ENCODE measurements at regions not wholly inside any gene's neighbourhood (a gene's known extent, or its start where the extent isn't known, plus 50 kb on each side); places are given as distances from the start of the nearest gene placed in this dataset.

DNA sequence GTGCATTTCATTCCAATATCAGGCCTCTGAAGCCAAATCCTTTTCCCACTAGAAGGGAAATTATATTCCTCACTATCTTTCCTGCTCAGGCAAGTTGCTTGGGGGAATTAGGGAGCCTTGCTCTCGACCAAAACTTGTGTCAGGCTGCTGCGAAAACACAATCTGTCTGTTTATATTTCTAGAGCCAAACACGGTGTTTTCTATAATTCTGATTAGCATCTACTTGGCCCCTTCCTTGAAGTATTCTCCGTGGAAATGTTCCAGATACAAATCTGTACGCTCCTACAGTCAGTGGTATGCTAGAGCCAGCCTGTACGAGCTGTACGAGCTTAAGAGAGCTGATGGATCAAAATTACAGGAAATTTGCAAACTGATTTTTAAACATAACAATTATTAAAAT is 299.3 kb upstream of the SALL1 start:
- no peak for DNase-seq

- DNase-seq = no peak
Observed at GRCh38 chr16:51449441-51449840, 298.4 kb upstream of the SALL1 start.

- no peak for DNase-seq
Observed at GRCh38 chr16:51445250-51445649, 294.2 kb upstream of the SALL1 start.

DNA sequence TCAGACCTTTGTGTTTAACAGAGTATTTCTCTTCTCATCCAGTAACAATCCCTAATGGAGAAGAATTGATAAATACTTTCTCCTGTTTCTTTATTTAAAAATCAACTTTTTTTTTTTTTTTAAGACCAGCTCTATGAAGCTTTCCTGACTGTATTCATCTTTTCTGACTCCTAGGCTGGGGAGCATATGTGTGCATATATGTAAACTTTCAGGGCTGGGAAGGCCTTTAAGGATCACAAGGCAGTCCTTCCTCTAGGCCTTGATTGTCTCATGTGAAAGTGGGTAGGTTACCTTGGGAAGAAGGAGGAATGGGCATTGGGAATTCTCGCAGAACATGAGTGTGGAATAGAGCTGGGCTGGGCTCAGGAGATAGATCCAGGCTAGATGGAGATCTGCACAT is 292.9 kb upstream of the SALL1 start:
- no peak for DNase-seq

DNA sequence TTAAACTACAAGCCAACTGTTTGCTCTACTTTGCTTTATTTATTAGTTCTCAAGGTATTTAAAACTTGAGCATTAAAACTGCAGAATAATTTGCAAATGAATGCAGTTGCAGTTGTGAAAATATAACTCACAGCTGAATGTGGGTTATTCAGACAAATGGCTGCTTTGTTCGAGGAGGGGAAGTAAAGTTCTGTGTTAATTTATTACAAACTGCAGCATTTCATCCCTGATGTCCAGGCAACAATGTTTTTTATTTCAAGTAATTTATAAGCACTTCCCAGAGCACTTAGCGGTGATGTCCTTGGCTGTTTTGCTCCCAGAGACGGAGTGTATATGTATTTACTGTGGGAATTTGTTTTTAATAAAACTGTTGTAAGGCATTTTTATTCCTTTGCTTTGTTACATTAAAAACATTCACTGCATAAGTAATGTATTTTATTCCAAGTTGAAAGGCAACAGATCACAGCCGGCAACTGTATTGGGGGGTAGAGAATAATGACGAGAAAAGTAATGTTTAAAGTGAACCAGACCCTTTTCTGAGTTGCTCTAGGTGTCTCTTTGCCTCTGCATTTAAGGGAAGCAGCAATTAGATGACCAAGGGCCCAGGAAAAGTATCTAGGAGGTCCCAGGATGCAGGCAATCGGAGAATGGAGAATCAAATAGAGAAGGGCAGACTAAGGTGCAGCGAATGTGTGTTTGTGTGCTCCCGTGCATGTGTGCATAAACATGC is 291.2 kb upstream of the SALL1 start:
- no peak for DNase-seq

GRCh38 chr16:51440131-51440889 is 289.2 kb upstream of the SALL1 start:
- no peak for DNase-seq

GRCh38 chr16:51439271-51439670 is 288.2 kb upstream of the SALL1 start:
- no peak for DNase-seq

GRCh38 chr16:51436742-51437141 is 285.7 kb upstream of the SALL1 start:
- no peak for DNase-seq

- DNase-seq = no peak
Observed at GRCh38 chr16:51434567-51435198, 283.6 kb upstream of the SALL1 start.

- DNase-seq = no peak
Observed at GRCh38 chr16:51433599-51433998, 282.5 kb upstream of the SALL1 start.

DNA sequence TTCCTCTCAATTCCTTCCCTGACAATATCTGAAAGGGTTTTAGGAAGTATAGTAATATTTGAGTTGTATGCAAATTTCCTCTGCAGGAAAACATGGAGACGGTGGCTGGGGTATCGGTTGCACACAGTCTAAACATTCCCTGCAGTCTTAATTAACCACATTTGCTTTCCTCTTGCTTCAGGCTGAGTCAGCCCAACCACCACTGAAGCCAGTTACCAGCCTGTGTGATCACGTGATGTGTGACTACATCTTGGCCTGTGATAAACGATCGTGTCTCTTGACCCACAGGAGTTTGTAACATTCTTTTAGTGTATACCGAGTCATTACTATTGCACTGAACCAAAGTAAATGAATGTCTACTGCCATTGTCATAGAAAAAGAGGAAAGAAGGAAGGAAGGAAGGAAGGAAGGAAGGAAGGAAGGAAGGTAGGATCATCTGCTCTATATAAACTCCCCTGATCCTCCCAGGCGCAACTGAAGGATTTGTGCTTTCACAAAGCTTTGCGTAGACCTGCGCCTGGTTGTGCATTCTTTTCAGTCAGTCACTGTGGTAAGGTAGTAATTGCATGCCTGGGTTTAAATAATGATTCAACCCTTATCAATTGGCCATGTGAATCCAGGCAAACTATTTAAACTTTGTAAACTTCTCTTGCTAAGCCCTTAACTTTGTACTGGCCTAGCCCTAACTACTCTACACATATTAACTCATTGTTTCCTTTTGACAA is 280.6 kb upstream of the SALL1 start:
- DNase-seq = no peak

- DNase-seq = no peak
Observed at GRCh38 chr16:51430716-51431369, 279.8 kb upstream of the SALL1 start.

DNA sequence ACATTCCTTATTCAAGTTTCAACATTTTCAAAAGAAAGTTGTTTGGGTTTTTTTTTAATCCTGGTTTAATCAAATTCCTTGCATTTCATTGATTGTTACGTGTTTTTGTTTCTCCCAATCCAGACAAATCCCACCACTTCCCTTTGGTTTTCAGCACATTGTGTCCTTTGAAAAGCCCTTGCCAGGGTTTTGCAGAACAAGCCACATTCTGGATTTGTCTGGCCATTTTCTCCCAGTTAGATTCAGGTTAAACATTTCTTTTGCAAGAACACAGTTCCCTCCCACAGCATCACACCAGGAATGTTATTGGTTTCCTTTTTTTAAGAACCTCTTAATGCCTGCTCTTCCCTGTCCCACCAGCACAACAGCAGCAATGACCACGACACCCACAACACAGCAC is 278.0 kb upstream of the SALL1 start:
- no peak for DNase-seq

- no peak for DNase-seq
Observed at GRCh38 chr16:51427085-51427484, 276.0 kb upstream of the SALL1 start.

DNA sequence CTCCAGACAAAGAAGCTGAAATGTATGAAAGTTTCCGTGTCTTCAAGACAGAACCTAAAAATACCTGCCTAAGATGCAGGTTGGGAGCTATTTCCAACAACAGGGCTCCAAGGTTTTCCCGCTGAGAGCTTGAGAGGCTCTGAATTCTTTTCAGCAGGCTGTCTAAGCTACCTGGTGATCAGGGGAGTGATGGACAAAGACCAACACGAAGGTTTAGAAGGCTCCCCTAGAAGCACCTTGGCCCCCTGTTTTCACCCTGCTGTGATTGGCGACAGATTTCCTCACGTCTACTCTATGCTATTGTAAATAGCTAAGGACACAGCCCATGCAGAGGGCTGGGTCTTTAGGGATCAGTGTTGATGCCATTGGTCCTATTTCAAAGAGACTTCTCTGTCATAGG is 275.2 kb upstream of the SALL1 start:
- no peak for DNase-seq

DNA sequence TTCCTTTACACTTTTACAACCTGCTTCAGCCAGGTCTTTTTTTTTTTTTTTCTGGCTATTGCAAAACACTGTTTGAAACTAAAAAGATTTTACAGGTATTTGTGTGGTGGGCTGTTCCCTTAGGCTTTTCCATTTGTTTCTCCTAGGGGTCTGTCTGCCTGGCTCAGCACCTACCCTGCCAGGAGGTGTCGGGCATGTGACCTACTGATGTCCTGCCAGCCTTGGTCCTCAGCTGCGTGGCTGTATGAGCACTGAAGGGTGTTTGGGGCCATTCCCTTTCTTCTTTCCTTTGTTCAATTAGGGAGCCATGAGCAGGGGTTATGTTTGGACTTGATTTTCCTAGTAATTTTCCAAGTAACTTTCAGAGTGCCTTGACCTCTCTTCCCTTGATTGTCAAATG is 269.2 kb upstream of the SALL1 start:
- no peak for DNase-seq

DNA sequence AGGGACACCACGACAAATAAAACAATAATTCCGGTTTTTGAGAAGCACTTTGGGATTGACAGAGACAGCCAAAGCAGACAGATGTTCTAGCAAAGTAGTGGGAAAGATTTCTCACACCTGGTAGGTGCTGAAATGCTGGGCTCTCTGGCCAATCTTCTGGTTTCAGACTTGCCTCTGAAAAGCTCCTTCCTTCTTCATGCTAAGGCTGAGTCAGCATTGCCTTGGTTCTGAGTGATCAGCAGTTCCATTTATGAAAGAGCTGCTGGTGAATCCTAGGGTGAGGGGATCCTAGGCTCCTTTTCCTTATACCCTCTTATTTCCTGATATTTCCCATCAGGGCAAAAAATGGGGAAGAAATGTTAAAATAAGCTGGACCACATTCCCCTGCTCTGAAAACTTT is 268.7 kb upstream of the SALL1 start:
- no peak for DNase-seq

- no peak for DNase-seq
Observed at GRCh38 chr16:51418258-51418657, 267.2 kb upstream of the SALL1 start.

- no peak for DNase-seq
Observed at GRCh38 chr16:51416926-51417325, 265.9 kb upstream of the SALL1 start.

DNA sequence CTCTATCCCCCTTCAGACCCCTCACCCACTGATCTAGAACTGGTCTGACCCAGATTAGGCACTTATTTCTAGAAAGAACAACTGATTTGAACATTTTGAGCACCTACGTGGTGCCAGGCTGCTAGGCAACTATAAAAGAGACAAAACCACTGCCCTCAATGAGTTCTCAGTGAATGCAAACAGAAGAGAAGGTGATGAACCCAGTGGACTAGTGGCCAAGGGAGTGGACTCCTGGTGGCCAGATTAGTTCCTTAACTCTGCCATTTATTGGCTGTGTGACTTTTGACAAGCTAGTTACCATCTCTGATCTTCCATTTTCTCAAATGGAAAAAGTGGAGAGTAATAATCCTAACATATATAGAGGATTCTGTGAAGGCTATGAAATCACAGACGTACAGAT is 259.1 kb upstream of the SALL1 start:
- no peak for DNase-seq

GRCh38 chr16:51409001-51409675 is 258.1 kb upstream of the SALL1 start:
- DNase-seq = no peak

- DNase-seq = no peak
Observed at GRCh38 chr16:51408357-51408756, 257.3 kb upstream of the SALL1 start.

Measured in activated CD8-positive, alpha-beta memory T cell treated with anti-CD3 and anti-CD28 coated beads, Interleukin-2, amount 50 U/mL, for 4 hours (primary cell).